ENCODE measurements at regions not wholly inside any gene's neighbourhood (a gene's known extent, or its start where the extent isn't known, plus 50 kb on each side); places are given as distances from the start of the nearest gene placed in this dataset.

GRCh38 chr10:111137587-111137986 is 60.8 kb downstream of the ADRA2A start (continued):
- TF ChIP-seq, protein P1, sequence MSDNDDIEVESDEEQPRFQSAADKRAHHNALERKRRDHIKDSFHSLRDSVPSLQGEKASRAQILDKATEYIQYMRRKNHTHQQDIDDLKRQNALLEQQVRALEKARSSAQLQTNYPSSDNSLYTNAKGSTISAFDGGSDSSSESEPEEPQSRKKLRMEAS (IDR thresholded peaks at IDR 0.05) = no peak
- no peak for TF ChIP-seq CHD2 (IDR thresholded peaks at IDR 0.05; ENCODE audit: low read length)

Data from H1 (cell line).